Duodenal mucosa (tissue), 2 donors: ENCODE measurements at regions not wholly inside any gene's neighbourhood (a gene's known extent, or its start where the extent isn't known, plus 50 kb on each side); places are given as distances from the start of the nearest gene placed in this dataset.
A peak's percentile ranks its signal among the peaks of the same experiment; 100 is the strongest.
"Not testable (repeated sequence)": the region's sequence is repeated elsewhere in the genome, so short reads cannot be mapped to it uniquely, and the experiment has no call there.

ENCODE experiments used
- H3K27ac ChIP-seq: one replicate; pipeline ENCODE4 v1.7.0; 2013; ENCODE audit warnings: low read depth, low read length
- H3K27me3 ChIP-seq, 2 donors: one replicate each; pipeline ENCODE4 v1.7.0; 2013; ENCODE audit warnings: low read length in 2 of 2, control low read depth in 1 of 2; ENCODE audit not compliant: insufficient read depth in 2 of 2, control insufficient read depth in 1 of 2
- H3K36me3 ChIP-seq, 2 donors: one replicate each; pipeline ENCODE4 v1.7.0; 2013; ENCODE audit warnings: low read length in 2 of 2, control low read depth in 1 of 2; ENCODE audit not compliant: insufficient read depth in 2 of 2, control insufficient read depth in 1 of 2
- H3K4me1 ChIP-seq, 2 donors: one replicate each; pipeline ENCODE4 v1.7.0; 2013; ENCODE audit warnings: low read length in 2 of 2, control low read depth in 1 of 2; ENCODE audit not compliant: insufficient read depth in 2 of 2, control insufficient read depth in 1 of 2
- H3K4me3 ChIP-seq, 2 donors: one replicate each; pipeline ENCODE4 v1.7.0; 2013; ENCODE audit warnings: low read length in 2 of 2, low read depth in 1 of 2
- H3K9ac ChIP-seq, 2 donors: one replicate each; pipeline ENCODE4 v1.7.0; 2013; ENCODE audit warnings: low read length in 2 of 2, low read depth in 1 of 2
- H3K9me3 ChIP-seq, 2 donors: one replicate each; pipeline ENCODE4 v1.7.0; 2013; ENCODE audit warnings: low read length in 2 of 2, control low read depth in 1 of 2; ENCODE audit not compliant: control insufficient read depth in 1 of 2

- H3K9ac ChIP-seq: not testable (repeated sequence)
- H3K27me3 ChIP-seq: peaks cover 0 to 10% of the 10 kb centered on the region in 2 donors
These were observed 125.8 kb upstream of the NBPF11 start for GRCh38 chr1:148277865-148278279.

GRCh38 chr1:148267066-148267465 is 115.0 kb upstream of the NBPF11 start:
- not testable (repeated sequence) for H3K4me1 ChIP-seq, H3K9me3 ChIP-seq, H3K36me3 ChIP-seq, H3K9ac ChIP-seq, H3K27me3 ChIP-seq, H3K4me3 ChIP-seq, H3K27ac ChIP-seq

More at GRCh38 chr1:148277865-148278279, 125.8 kb upstream of the NBPF11 start:
- not testable (repeated sequence) for H3K4me3 ChIP-seq, H3K36me3 ChIP-seq, H3K27ac ChIP-seq, H3K9me3 ChIP-seq, H3K4me1 ChIP-seq

GRCh38 chr1:148264374-148265276 is 112.5 kb upstream of the NBPF11 start:
- peak overlapping the region in 1 of 2 donors; percentile 60 for H3K9ac ChIP-seq
- H3K4me3 ChIP-seq: no peak overlapping the region
- peaks cover 0 to 7% of the 10 kb centered on the region in 2 donors for H3K27me3 ChIP-seq
- H3K36me3 ChIP-seq: no peaks in the 10 kb centered on the region
- H3K9me3 ChIP-seq: no peaks in the 10 kb centered on the region
- no peak overlapping the region for H3K27ac ChIP-seq
- peaks cover 0 to 4% of the 10 kb centered on the region in 2 donors for H3K4me1 ChIP-seq

- Histone ChIP-seq H3K4me3 (peak overlapping the region; percentile 70 to 77), H3K27ac (no peak overlapping the region), H3K4me1 (peaks cover 0 to 4% of the 10 kb centered on the region in 2 donors), H3K36me3 (no peaks in the 10 kb centered on the region), H3K9me3 (no peaks in the 10 kb centered on the region), H3K27me3 (peaks cover 0 to 7% of the 10 kb centered on the region in 2 donors), H3K9ac (peak overlapping the region; percentile 60 to 80)
These were observed 111.8 kb upstream of the NBPF11 start for GRCh38 chr1:148263906-148264255.

- no peak overlapping the region for H3K27ac ChIP-seq
- no peaks in the 10 kb centered on the region for H3K9me3 ChIP-seq
- H3K4me3 ChIP-seq: peak overlapping the region; percentile 70 to 77
- peak overlapping the region; percentile 60 to 80 for H3K9ac ChIP-seq
- H3K27me3 ChIP-seq: peaks cover 0 to 7% of the 10 kb centered on the region in 2 donors
- peaks cover 0 to 4% of the 10 kb centered on the region in 2 donors for H3K4me1 ChIP-seq
- H3K36me3 ChIP-seq: no peaks in the 10 kb centered on the region
These were observed 111.2 kb upstream of the NBPF11 start for GRCh38 chr1:148263128-148263905.

- not testable (repeated sequence) for H3K27me3 ChIP-seq, H3K4me3 ChIP-seq, H3K36me3 ChIP-seq, H3K9ac ChIP-seq, H3K9me3 ChIP-seq, H3K27ac ChIP-seq, H3K4me1 ChIP-seq
These were observed 109.6 kb upstream of the NBPF11 start for GRCh38 chr1:148261684-148262083.

- not testable (repeated sequence) for H3K36me3 ChIP-seq, H3K4me1 ChIP-seq, H3K27me3 ChIP-seq, H3K9me3 ChIP-seq, H3K9ac ChIP-seq, H3K27ac ChIP-seq, H3K4me3 ChIP-seq
These were observed 105.8 kb upstream of the NBPF11 start for GRCh38 chr1:148257886-148258285.

GRCh38 chr1:148254611-148255429 is 102.7 kb upstream of the NBPF11 start:
- not testable (repeated sequence) for H3K27ac ChIP-seq, H3K4me3 ChIP-seq, H3K27me3 ChIP-seq, H3K9ac ChIP-seq, H3K9me3 ChIP-seq, H3K4me1 ChIP-seq, H3K36me3 ChIP-seq

- H3K36me3 ChIP-seq, H3K4me1 ChIP-seq, H3K9me3 ChIP-seq, H3K9ac ChIP-seq, H3K4me3 ChIP-seq, H3K27ac ChIP-seq, H3K27me3 ChIP-seq: not testable (repeated sequence)
These were observed 101.7 kb upstream of the NBPF11 start for GRCh38 chr1:148253808-148254207.

GRCh38 chr1:148248798-148249197 is 96.7 kb upstream of the NBPF11 start:
- H3K36me3 ChIP-seq, H3K9ac ChIP-seq, H3K27me3 ChIP-seq, H3K9me3 ChIP-seq, H3K4me3 ChIP-seq, H3K27ac ChIP-seq, H3K4me1 ChIP-seq: not testable (repeated sequence)
